ENCODE measurements at regions not wholly inside any gene's neighbourhood (a gene's known extent, or its start where the extent isn't known, plus 50 kb on each side); places are given as distances from the start of the nearest gene placed in this dataset.
"Not testable (repeated sequence)": the region's sequence is repeated elsewhere in the genome, so short reads cannot be mapped to it uniquely, and the experiment has no call there.

DNA sequence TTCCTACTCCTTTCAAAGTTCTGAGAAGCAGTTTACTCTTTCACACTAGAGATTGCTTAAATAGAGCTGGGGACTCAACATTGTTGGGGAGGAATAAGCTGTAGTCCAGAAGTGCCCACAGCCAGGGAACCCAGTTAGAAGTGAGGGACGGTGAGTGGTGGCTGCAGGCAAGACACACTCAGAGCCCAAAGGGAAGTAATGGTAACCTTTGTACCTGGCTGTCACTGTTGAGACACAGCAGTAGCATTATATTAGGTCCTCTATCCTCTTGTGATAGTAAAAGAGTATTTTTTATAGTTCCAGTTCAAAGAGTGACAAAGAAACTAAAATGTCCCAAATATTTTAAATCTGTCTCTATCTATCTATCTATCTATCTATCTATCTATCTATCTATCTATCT, 263.3 kb downstream of the TTC6 start:
- Histone ChIP-seq H3K9me3 (ENCODE audit: control insufficient read depth, low read depth, low read length) (no peaks in the 10 kb centered on the region), H3K4me1 (ENCODE audit: control insufficient read depth, low read depth, low read length) (no peaks in the 10 kb centered on the region), H3K4me3 (ENCODE audit: low read length) (no peak overlapping the region), H3K27me3 (ENCODE audit: control insufficient read depth, insufficient read depth, low read length) (no peaks in the 10 kb centered on the region), H3K9ac (ENCODE audit: low read length) (no peak overlapping the region), H3K27ac (ENCODE audit: low read length) (no peak overlapping the region), H3K36me3 (ENCODE audit: control insufficient read depth, low read depth, low read length) (no peaks in the 10 kb centered on the region)

DNA sequence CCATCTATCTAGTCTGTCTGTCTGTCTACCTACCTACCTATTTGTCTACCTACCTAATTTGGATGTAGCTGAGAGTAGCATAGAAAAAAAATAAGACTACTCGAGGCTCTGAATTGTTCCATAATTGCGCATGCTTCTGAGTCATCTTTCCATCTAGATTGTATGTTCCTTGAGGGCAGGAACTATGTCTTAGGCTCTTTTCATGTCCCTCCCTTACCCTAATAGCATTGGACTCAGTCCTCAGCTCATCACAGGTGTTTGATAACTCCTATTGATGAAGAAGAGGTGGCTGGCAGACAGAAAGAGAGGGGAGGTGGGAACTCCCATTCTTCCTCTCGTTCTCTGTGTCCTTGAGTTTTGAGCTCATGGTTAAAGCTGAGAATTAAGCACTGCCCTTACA, 263.7 kb downstream of the TTC6 start:
- Histone ChIP-seq H3K27me3 (ENCODE audit: control insufficient read depth, insufficient read depth, low read length) (no peaks in the 10 kb centered on the region), H3K9ac (ENCODE audit: low read length) (no peak overlapping the region), H3K4me1 (ENCODE audit: control insufficient read depth, low read depth, low read length) (no peaks in the 10 kb centered on the region), H3K9me3 (ENCODE audit: control insufficient read depth, low read depth, low read length) (no peaks in the 10 kb centered on the region), H3K4me3 (ENCODE audit: low read length) (no peak overlapping the region), H3K36me3 (ENCODE audit: control insufficient read depth, low read depth, low read length) (no peaks in the 10 kb centered on the region), H3K27ac (ENCODE audit: low read length) (no peak overlapping the region)

DNA sequence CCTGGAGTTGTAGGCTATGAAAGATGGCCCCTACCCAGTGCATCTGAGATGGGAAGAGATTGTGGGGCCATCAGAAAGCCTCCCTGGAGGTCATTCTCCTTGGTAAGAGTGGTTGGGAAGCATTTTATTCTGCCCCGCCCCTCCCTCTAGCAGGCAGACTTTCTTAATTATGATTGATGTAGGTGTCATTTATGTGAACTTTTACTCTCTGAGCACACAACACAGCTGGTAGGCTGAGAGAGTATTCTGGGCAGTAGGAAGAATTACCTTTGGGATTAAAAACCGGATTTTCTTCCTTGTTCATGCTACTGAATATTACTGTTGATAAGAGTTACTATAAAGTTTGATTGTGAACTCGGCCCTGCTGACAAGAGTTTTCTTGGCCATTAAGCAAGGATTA, 266.8 kb downstream of the TTC6 start:
- no peaks in the 10 kb centered on the region for H3K36me3 ChIP-seq (ENCODE audit: control insufficient read depth, low read depth, low read length)
- no peaks in the 10 kb centered on the region for H3K9me3 ChIP-seq (ENCODE audit: control insufficient read depth, low read depth, low read length)
- H3K4me3 ChIP-seq (ENCODE audit: low read length): no peak overlapping the region
- H3K9ac ChIP-seq (ENCODE audit: low read length): no peak overlapping the region
- no peak overlapping the region for H3K27ac ChIP-seq (ENCODE audit: low read length)
- no peaks in the 10 kb centered on the region for H3K27me3 ChIP-seq (ENCODE audit: control insufficient read depth, insufficient read depth, low read length)
- no peaks in the 10 kb centered on the region for H3K4me1 ChIP-seq (ENCODE audit: control insufficient read depth, low read depth, low read length)

DNA sequence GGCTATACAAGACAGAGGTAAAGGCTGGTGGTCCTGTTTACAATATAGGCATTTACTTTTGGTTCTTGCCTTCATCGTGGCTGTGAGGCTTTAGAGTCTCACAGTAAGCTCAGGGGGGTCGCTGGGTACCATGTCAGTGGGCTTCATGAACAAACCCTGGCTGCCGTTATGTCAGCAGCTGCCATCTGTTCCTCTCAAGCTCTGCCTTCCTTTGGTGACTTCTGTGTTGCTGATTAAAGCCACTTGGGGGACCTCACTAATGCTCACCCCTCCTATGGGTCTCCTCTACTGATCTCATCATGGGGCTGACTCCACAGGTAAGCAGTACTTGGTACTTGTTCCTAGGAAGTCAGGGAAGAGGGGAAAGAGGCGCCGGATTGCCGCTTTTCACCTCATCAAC, 268.7 kb downstream of the TTC6 start:
- Histone ChIP-seq H3K27me3 (ENCODE audit: control insufficient read depth, insufficient read depth, low read length) (no peaks in the 10 kb centered on the region), H3K9me3 (ENCODE audit: control insufficient read depth, low read depth, low read length) (no peaks in the 10 kb centered on the region), H3K9ac (ENCODE audit: low read length) (no peak overlapping the region), H3K4me3 (ENCODE audit: low read length) (no peak overlapping the region), H3K36me3 (ENCODE audit: control insufficient read depth, low read depth, low read length) (no peaks in the 10 kb centered on the region), H3K27ac (ENCODE audit: low read length) (no peak overlapping the region), H3K4me1 (ENCODE audit: control insufficient read depth, low read depth, low read length) (no peaks in the 10 kb centered on the region)

GRCh38 chr14:37864861-37865718, 269.7 kb downstream of the TTC6 start:
- Histone ChIP-seq H3K27ac (ENCODE audit: low read length) (no peak overlapping the region), H3K9ac (ENCODE audit: low read length) (no peak overlapping the region), H3K9me3 (ENCODE audit: control insufficient read depth, low read depth, low read length) (no peaks in the 10 kb centered on the region), H3K4me3 (ENCODE audit: low read length) (no peak overlapping the region), H3K4me1 (ENCODE audit: control insufficient read depth, low read depth, low read length) (no peaks in the 10 kb centered on the region), H3K27me3 (ENCODE audit: control insufficient read depth, insufficient read depth, low read length) (no peaks in the 10 kb centered on the region), H3K36me3 (ENCODE audit: control insufficient read depth, low read depth, low read length) (no peaks in the 10 kb centered on the region)

GRCh38 chr14:37865719-37866549, 270.5 kb downstream of the TTC6 start:
- Histone ChIP-seq H3K9ac (ENCODE audit: low read length) (no peak overlapping the region), H3K4me3 (ENCODE audit: low read length) (no peak overlapping the region), H3K27me3 (ENCODE audit: control insufficient read depth, insufficient read depth, low read length) (no peaks in the 10 kb centered on the region), H3K27ac (ENCODE audit: low read length) (no peak overlapping the region), H3K36me3 (ENCODE audit: control insufficient read depth, low read depth, low read length) (no peaks in the 10 kb centered on the region), H3K4me1 (ENCODE audit: control insufficient read depth, low read depth, low read length) (peaks cover 3% of the 10 kb centered on the region), H3K9me3 (ENCODE audit: control insufficient read depth, low read depth, low read length) (no peaks in the 10 kb centered on the region)

DNA sequence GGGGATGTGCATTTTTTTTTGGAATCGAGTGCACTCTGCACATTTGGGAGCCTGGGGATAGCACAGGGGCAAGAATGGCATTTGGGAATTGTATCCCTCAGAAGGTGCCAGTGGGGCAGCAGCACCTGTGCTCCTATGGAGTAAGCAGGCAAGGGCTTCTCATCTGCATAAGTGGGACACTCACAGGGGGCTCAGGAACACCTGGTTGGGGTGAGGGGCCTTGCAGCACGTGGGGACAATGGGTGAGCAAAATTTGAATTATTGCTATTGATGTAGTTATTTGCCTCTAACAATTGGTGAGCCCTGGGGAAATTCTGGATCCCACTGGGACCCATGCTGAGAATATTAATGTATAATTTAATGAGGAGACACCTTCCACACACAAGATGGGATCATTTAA, 274.2 kb downstream of the TTC6 start:
- H3K36me3 ChIP-seq (ENCODE audit: control insufficient read depth, low read depth, low read length): no peaks in the 10 kb centered on the region
- no peak overlapping the region for H3K4me3 ChIP-seq (ENCODE audit: low read length)
- H3K9ac ChIP-seq (ENCODE audit: low read length): no peak overlapping the region
- peaks cover 3% of the 10 kb centered on the region for H3K4me1 ChIP-seq (ENCODE audit: control insufficient read depth, low read depth, low read length)
- no peaks in the 10 kb centered on the region for H3K27me3 ChIP-seq (ENCODE audit: control insufficient read depth, insufficient read depth, low read length)
- no peak overlapping the region for H3K27ac ChIP-seq (ENCODE audit: low read length)
- no peaks in the 10 kb centered on the region for H3K9me3 ChIP-seq (ENCODE audit: control insufficient read depth, low read depth, low read length)

DNA sequence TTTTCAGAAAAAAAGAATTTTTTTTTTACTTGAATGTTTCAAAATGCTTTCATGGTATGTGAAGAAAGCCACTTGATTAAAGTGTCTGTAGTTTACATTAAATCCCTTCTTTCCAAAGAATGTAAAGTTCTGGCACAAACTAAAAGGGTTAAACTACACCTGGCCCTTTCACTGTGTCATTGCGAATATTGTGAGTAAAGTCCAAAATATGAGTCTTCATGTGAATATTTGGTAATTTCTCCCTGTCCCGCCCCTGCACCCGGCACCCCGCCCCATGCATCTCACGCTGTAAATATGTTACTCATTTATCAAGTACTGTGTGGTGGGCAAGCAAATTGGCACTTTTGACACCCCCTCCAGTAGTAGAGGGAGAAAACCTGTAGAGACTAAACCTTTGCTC, 274.7 kb downstream of the TTC6 start:
- H3K36me3 ChIP-seq (ENCODE audit: control insufficient read depth, low read depth, low read length): no peaks in the 10 kb centered on the region
- H3K27ac ChIP-seq (ENCODE audit: low read length): no peak overlapping the region
- H3K27me3 ChIP-seq (ENCODE audit: control insufficient read depth, insufficient read depth, low read length): no peaks in the 10 kb centered on the region
- no peak overlapping the region for H3K9ac ChIP-seq (ENCODE audit: low read length)
- H3K4me1 ChIP-seq (ENCODE audit: control insufficient read depth, low read depth, low read length): peaks cover 3% of the 10 kb centered on the region
- H3K9me3 ChIP-seq (ENCODE audit: control insufficient read depth, low read depth, low read length): no peaks in the 10 kb centered on the region
- no peak overlapping the region for H3K4me3 ChIP-seq (ENCODE audit: low read length)

GRCh38 chr14:37870632-37871346, 275.4 kb downstream of the TTC6 start:
- H3K4me1 ChIP-seq (ENCODE audit: control insufficient read depth, low read depth, low read length): peaks cover 3% of the 10 kb centered on the region
- H3K36me3 ChIP-seq (ENCODE audit: control insufficient read depth, low read depth, low read length): no peaks in the 10 kb centered on the region
- no peak overlapping the region for H3K9ac ChIP-seq (ENCODE audit: low read length)
- no peak overlapping the region for H3K4me3 ChIP-seq (ENCODE audit: low read length)
- no peak overlapping the region for H3K27ac ChIP-seq (ENCODE audit: low read length)
- no peaks in the 10 kb centered on the region for H3K27me3 ChIP-seq (ENCODE audit: control insufficient read depth, insufficient read depth, low read length)
- H3K9me3 ChIP-seq (ENCODE audit: control insufficient read depth, low read depth, low read length): no peaks in the 10 kb centered on the region

DNA sequence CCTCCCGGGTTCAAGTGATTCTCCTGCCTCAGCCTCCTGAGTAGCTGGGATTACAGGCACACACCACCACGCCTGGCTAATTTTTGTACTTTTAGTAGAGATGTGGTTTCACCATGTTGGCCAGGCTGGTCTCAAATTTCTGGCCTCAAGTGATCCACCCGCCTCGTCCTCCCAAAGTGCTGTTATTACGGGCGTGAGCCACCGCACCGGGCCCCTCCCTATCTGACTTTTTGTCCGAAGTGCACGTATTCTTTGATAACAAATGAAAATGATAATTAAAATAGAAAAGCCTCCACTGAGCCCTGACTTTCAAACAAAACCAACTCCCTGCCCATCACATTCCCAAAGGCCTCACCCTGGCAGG, 278.6 kb downstream of the TTC6 start:
- not testable (repeated sequence) for H3K27me3 ChIP-seq (ENCODE audit: control insufficient read depth, insufficient read depth, low read length); H3K9ac ChIP-seq (ENCODE audit: low read length); H3K36me3 ChIP-seq (ENCODE audit: control insufficient read depth, low read depth, low read length); H3K9me3 ChIP-seq (ENCODE audit: control insufficient read depth, low read depth, low read length); H3K4me1 ChIP-seq (ENCODE audit: control insufficient read depth, low read depth, low read length); H3K27ac ChIP-seq (ENCODE audit: low read length); H3K4me3 ChIP-seq (ENCODE audit: low read length)

DNA sequence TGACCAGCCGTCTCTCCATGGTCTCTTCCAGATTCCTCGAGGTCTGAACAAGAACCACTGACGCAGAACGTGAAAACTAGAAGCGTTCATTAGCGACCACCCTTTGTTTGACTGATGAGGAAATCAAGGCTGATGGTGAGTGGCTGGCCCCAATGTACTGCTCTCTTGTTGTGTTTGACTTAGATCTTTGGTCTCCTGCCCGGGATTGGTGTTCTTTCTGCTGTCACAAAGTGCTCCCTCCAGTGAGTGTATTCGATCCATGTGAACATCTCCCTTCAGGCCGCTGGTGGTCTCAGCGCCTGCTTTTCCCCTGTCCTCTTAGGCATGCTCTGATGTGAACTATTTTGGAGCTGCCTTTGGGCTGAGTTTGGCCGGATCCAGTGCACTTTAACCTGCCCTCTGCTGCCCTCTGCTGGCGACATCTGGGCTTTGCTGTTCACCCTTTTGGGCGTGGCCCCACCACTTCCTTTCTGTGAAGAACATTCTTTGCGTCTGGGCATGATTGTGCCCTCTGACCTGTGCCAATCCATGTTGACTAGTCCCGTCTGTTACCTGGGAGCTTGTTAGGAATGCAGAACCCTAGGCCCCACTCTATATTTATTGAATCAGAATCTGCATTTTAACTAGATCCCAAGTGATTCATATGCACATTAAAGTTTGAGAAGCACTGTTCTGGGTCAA, 279.1 kb downstream of the TTC6 start:
- Histone ChIP-seq H3K36me3 (ENCODE audit: control insufficient read depth, low read depth, low read length) (no peaks in the 10 kb centered on the region), H3K27ac (ENCODE audit: low read length) (no peak overlapping the region), H3K27me3 (ENCODE audit: control insufficient read depth, insufficient read depth, low read length) (no peaks in the 10 kb centered on the region), H3K4me3 (ENCODE audit: low read length) (no peak overlapping the region), H3K4me1 (ENCODE audit: control insufficient read depth, low read depth, low read length) (peaks cover 3% of the 10 kb centered on the region), H3K9ac (ENCODE audit: low read length) (no peak overlapping the region), H3K9me3 (ENCODE audit: control insufficient read depth, low read depth, low read length) (no peaks in the 10 kb centered on the region)
